CD14-positive monocyte (primary cell): ENCODE measurements at regions not wholly inside any gene's neighbourhood (a gene's known extent, or its start where the extent isn't known, plus 50 kb on each side); places are given as distances from the start of the nearest gene placed in this dataset.

Experiments used
- DNase-seq, 3 donors: peaks; one replicate each; pipeline ENCODE4 v3.0.0-alpha.2; 2011 to 2022
- H2AFZ ChIP-seq: 2 replicates; pipeline ENCODE4 v1.6.0; 2012; ENCODE audit warnings: mild to moderate bottlenecking, low read depth, low read length, inconsistent platforms; ENCODE audit not compliant: insufficient read depth, poor library complexity, severe bottlenecking
- H3K27ac ChIP-seq, 2 donors: 1 replicate in 1 of 2; 2 replicates in 1 of 2; pipeline ENCODE4 v1.5.1; 2012 to 2013; ENCODE audit warnings: low read length in 2 of 2, control low read depth in 1 of 2, inconsistent platforms in 1 of 2, low read depth in 1 of 2, mild to moderate bottlenecking in 1 of 2
- H3K27me3 ChIP-seq, 2 donors: one replicate each; pipeline versions ENCODE4 v1.6.0 to v1.6.1; 2011 to 2013; ENCODE audit warnings: low read length in 2 of 2; ENCODE audit not compliant: control insufficient read depth in 2 of 2, insufficient read depth in 2 of 2
- H3K36me3 ChIP-seq, 2 donors: replicated peaks in 1 of 2; 1 replicate in 1 of 2; 2 replicates in 1 of 2; pipeline versions ENCODE4 v1.5.1 to v1.6.1; 2012 to 2013; ENCODE audit warnings: low read length in 2 of 2, control low read depth in 1 of 2, inconsistent platforms in 1 of 2, mild to moderate bottlenecking in 1 of 2; ENCODE audit not compliant: insufficient read depth in 2 of 2, control insufficient read depth in 1 of 2
- H3K4me1 ChIP-seq, 2 donors: 1 replicate in 1 of 2; 2 replicates in 1 of 2; pipeline versions ENCODE4 v1.5.1 to v1.6.1; 2012 to 2013; ENCODE audit warnings: low read length in 2 of 2, control low read depth in 1 of 2, inconsistent platforms in 1 of 2, mild to moderate bottlenecking in 1 of 2, moderate library complexity in 1 of 2; ENCODE audit not compliant: insufficient read depth in 2 of 2, control insufficient read depth in 1 of 2
- H3K4me2 ChIP-seq: replicated peaks from 2 replicates; pipeline ENCODE3; 2012; ENCODE audit warnings: low read length, moderate library complexity, mild to moderate bottlenecking; ENCODE audit not compliant: poor library complexity, severe bottlenecking; ENCODE audit errors: extremely low read depth
- H3K4me3 ChIP-seq, 3 experiments: fragments of 200-600 bp in 1 of 3; sonication (generic) in 1 of 3; replicated peaks in 1 of 3; 1 replicate in 2 of 3; 2 replicates in 1 of 3; pipeline ENCODE4 v1.5.1; 2011 to 2013; ENCODE audit warnings: low read length in 3 of 3, mild to moderate bottlenecking in 3 of 3, control low read depth in 2 of 3, low read depth in 2 of 3, inconsistent platforms in 1 of 3, moderate library complexity in 1 of 3
- H3K79me2 ChIP-seq: 2 replicates; pipeline ENCODE4 v1.6.0; 2012; ENCODE audit warnings: mild to moderate bottlenecking, control low read depth, inconsistent platforms, low read length, moderate library complexity; ENCODE audit not compliant: insufficient read depth
- H3K9ac ChIP-seq: 2 replicates; pipeline ENCODE4 v1.6.0; 2017; ENCODE audit warnings: low read length, mild to moderate bottlenecking; ENCODE audit not compliant: insufficient read depth, poor library complexity, severe bottlenecking
- H3K9me3 ChIP-seq, 2 donors: replicated peaks in 1 of 2; 1 replicate in 1 of 2; 2 replicates in 1 of 2; pipeline versions ENCODE4 v1.5.1 to v1.6.1; 2012 to 2013; ENCODE audit warnings: low read length in 2 of 2, control low read depth in 1 of 2; ENCODE audit not compliant: control insufficient read depth in 1 of 2, insufficient read depth in 1 of 2
- H4K20me1 ChIP-seq: 2 replicates; pipeline ENCODE4 v1.6.0; 2012; ENCODE audit warnings: mild to moderate bottlenecking, low read length, control low read depth, moderate library complexity; ENCODE audit not compliant: insufficient read depth
- H3K27ac Mint-ChIP-seq, 7 donors: one replicate each; pipeline ENCODE4 v1.8.0; 2020; ENCODE audit warnings: mild to moderate bottlenecking in 7 of 7, mixed read lengths in 7 of 7, moderate library complexity in 6 of 7, inconsistent platforms in 2 of 7
- H3K27me3 Mint-ChIP-seq, 3 donors: one replicate each; pipeline ENCODE4 v1.8.0; 2021 to 2022; ENCODE audit warnings: low read depth in 3 of 3, mild to moderate bottlenecking in 3 of 3, mixed read lengths in 3 of 3, moderate library complexity in 3 of 3, inconsistent platforms in 1 of 3
- H3K36me3 Mint-ChIP-seq, 2 donors: one replicate each; pipeline ENCODE4 v1.8.0; 2020; ENCODE audit warnings: mixed read lengths in 2 of 2, inconsistent platforms in 1 of 2, mild to moderate bottlenecking in 1 of 2
- H3K4me1 Mint-ChIP-seq: one replicate; pipeline ENCODE4 v1.8.0; 2020; ENCODE audit warnings: mild to moderate bottlenecking, mixed read lengths
- H3K4me3 Mint-ChIP-seq, 2 donors: one replicate each; pipeline ENCODE4 v1.8.0; 2020; ENCODE audit warnings: mild to moderate bottlenecking in 2 of 2, mixed read lengths in 2 of 2, moderate library complexity in 1 of 2
- H3K9me3 Mint-ChIP-seq, 7 donors: one replicate each; pipeline ENCODE4 v1.8.0; 2020 to 2022; ENCODE audit warnings: mixed read lengths in 7 of 7, mild to moderate bottlenecking in 6 of 7, moderate library complexity in 6 of 7, inconsistent platforms in 2 of 7
- CTCF ChIP-seq: fragments of 200-600 bp; IDR thresholded peaks from one replicate; pipeline ENCODE4 v1.8.0; 2022; ENCODE audit warnings: antibody characterized with exemption, mild to moderate bottlenecking
- whole genome bisulfite sequencing: methylation state at CpG from one replicate; pipeline ENCODE4 v1.1.5; 2013; ENCODE audit warnings: missing lambda C conversion rate; ENCODE audit not compliant: insufficient coverage; 5-methylcytosine and 5-hydroxymethylcytosine counted together
- intact Hi-C, 2 donors: fragments of 100-400 bp; cut with micrococcal nuclease; formaldehyde crosslinking; loops; one replicate each; pipeline versions ENCODE4 v1.15.0 to v1.15.1; 2023

GRCh38 chr3:55343486-55344357 lies 143.4 kb downstream of the WNT5A start:
- H3K36me3 Mint-ChIP-seq = no peaks in the 10 kb centered on the region
- intact Hi-C loops = no loop called here
- Histone ChIP-seq H3K9ac (no peak overlapping the region), H3K79me2 (no peaks in the 10 kb centered on the region), H3K4me3 (no peak overlapping the region), H3K9me3 (no peaks in the 10 kb centered on the region), H2AFZ (no peak overlapping the region), H4K20me1 (no peaks in the 10 kb centered on the region), H3K4me1 (no peaks in the 10 kb centered on the region), H3K27ac (no peak overlapping the region), H3K36me3 (no peaks in the 10 kb centered on the region), H3K27me3 (no peaks in the 10 kb centered on the region), H3K4me2 (no peak overlapping the region)
- H3K9me3 Mint-ChIP-seq = peaks cover 0 to 11% (median 3%) of the 10 kb centered on the region in 7 donors
- no peak for TF ChIP-seq CTCF
- peaks cover 0 to 2% (median under 1%) of the 10 kb centered on the region in 3 donors for H3K27me3 Mint-ChIP-seq
- DNase-seq = no peak
- H3K4me1 Mint-ChIP-seq = no peaks in the 10 kb centered on the region
- H3K4me3 Mint-ChIP-seq = no peak overlapping the region
- H3K27ac Mint-ChIP-seq = no peak overlapping the region

- Histone ChIP-seq H3K9ac (no peak overlapping the region), H3K79me2 (no peaks in the 10 kb centered on the region), H4K20me1 (no peaks in the 10 kb centered on the region), H2AFZ (no peak overlapping the region), H3K9me3 (no peaks in the 10 kb centered on the region), H3K4me3 (no peak overlapping the region), H3K36me3 (no peaks in the 10 kb centered on the region), H3K27ac (no peak overlapping the region), H3K4me1 (no peaks in the 10 kb centered on the region), H3K4me2 (no peak overlapping the region), H3K27me3 (no peaks in the 10 kb centered on the region)
- peaks cover 0 to 19% (median 4%) of the 10 kb centered on the region in 7 donors for H3K9me3 Mint-ChIP-seq
- no peak overlapping the region for H3K27ac Mint-ChIP-seq
- TF ChIP-seq CTCF = no peak
- intact Hi-C loops = no loop called here
- WGBS = 86% methylated on average over 1 of the region's 3 CpGs
- no peaks in the 10 kb centered on the region for H3K4me1 Mint-ChIP-seq
- no peak overlapping the region for H3K4me3 Mint-ChIP-seq
- DNase-seq = no peak
- peaks cover 0 to 2% (median 2%) of the 10 kb centered on the region in 3 donors for H3K27me3 Mint-ChIP-seq
- no peaks in the 10 kb centered on the region for H3K36me3 Mint-ChIP-seq
Observed at GRCh38 chr3:55341502-55342031, 145.5 kb downstream of the WNT5A start.
